ENCODE measurements at regions not wholly inside any gene's neighbourhood (a gene's known extent, or its start where the extent isn't known, plus 50 kb on each side); places are given as distances from the start of the nearest gene placed in this dataset.

DNA sequence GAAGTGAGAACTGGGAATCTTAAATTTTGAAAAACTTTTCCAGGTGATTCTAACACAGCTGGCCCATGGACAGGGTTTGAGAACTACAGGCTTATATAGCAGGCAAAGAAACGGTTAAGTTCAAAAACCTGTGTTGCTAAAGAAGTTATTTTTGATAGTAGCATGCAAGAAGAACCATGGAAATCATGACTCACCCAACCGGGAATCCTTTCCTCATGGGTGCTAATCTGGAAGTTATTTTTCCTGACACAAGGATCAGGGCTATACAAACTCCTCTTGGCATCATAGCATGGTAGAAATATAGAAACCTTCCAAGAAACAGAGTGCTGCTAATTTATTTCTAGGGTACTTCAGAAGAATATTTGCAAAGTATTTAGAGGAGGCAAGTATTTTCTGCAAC, 588.7 kb downstream of the CCER1 start:
- DNase-seq = no peak

DNA sequence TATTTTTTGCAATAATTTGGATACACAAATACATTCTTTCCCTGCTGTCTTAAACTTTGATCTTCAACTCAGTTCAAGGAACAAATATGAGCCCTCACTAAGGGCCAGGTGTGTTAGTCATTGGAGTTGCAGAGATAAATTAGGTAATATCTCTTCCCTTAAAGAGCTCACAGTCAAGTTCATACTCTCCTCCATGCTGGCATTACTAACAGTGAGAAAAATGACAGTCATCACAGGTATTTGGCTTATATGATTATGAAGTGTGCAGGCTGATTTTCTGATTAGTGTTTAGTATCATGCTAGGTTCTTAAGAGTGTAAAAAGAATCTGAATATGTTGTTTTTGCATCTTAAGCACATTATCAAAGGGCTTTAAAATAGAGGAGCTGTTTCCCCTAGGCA, 594.7 kb downstream of the CCER1 start:
- DNase-seq = no peak

GRCh38 chr12:90355711-90356355, 599.1 kb downstream of the CCER1 start:
- no peak for DNase-seq

- no peak for DNase-seq
These were observed 611.0 kb downstream of the CCER1 start for GRCh38 chr12:90343966-90344365.

- no peak for DNase-seq
These were observed 612.9 kb downstream of the CCER1 start for GRCh38 chr12:90342081-90342480.

DNA sequence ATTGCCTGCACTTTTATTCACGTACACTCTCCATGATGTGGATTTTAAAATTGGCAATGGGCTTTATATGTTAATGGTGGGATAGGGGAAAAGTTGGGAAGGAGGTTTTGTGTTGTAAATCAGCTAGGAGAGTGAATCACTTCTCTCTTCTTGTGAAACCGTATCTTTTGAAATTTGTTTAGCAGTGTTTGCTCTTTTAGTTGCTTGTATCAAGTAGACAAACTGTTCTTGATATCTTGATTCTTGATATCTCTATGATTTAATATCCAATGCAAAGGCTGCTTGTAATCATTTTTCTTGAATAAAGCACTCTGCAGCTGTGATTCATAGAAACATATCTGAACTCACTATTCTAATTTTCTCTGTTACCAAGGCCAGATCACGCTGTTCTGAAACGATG, 615.1 kb downstream of the CCER1 start:
- no peak for DNase-seq

GRCh38 chr12:90338365-90338764, 616.6 kb downstream of the CCER1 start:
- DNase-seq = no peak

- DNase-seq = no peak
These were observed 618.0 kb downstream of the CCER1 start for GRCh38 chr12:90337018-90337417.

DNA sequence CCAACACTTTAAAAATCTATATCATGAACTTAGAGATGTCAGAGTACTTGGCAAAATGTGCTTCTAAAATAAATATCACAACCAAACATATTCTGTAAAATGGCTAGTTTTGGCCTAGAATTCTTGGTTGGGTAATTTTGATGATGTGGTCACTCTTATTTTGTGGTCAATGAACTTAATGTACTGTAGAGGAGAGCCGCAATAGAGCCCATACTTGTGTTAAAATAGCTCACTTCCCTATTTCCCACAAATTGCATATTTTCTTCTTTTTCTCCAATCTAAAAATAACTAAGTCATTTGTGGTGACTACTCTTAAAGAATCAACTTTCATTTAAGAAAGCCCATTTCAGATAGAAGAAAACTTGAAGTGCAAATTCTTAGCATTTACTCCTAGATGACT, 619.4 kb downstream of the CCER1 start:
- no peak for DNase-seq

GRCh38 chr12:90333939-90334338, 621.0 kb downstream of the CCER1 start:
- no peak for DNase-seq

DNA sequence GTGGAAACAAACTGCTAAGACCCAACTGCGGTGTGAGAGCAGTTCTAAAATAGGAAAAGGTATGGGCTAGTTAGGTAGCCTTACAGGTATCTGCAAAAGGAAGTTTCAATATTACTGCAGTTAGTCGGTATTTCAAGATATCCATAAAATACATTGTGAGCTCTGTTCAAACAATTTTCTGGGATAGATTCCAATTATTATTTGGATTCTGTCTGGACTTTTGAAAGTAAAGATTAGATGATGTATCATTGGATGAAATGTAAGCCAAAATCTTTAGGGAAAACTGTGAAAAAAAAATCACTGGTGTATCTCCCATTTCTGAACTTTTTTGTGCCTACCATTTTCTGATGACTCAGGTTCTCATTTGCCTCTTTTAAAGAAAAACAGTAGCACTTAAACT, 621.6 kb downstream of the CCER1 start:
- DNase-seq = no peak

DNA sequence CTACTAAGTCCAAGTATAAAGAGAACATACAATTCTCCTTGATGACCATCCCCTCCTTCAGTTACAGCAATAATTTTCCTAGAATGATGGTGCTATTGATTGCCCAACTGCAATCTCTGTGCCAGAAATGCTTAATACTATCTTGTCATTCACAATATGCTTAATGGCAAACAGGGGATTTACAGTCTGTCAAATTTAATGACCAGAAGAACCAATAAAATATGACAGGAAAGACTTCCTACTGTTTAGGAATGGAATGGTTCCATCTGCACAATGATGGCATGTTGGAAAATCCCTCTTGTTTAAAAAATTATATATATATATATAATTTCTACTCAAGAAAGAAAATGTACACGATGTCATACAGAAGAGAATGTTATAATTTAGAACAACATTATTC, 623.2 kb downstream of the CCER1 start:
- no peak for DNase-seq

GRCh38 chr12:90331262-90331661, 622.6 kb upstream of the ATP2B1 start:
- no peak for DNase-seq

GRCh38 chr12:90327793-90328743, 619.4 kb upstream of the ATP2B1 start:
- no peak for DNase-seq

DNA sequence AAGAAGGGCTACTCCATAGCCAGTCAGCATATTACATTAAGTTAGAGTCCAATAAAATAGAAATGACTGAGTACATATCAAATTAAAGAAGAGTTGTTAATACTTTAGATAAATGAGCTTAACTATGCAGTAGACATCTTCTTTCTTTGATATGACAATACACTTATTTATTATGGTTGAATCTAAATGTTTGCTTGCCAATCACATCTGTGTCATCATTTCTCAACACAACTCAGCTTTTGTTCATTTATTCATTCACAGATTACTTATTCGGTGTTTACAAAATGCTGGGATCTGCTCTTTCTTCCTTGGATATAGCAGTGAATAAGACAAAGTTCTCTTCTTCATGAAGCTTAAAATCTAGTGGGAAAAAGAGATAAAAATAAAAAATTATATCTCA, 614.6 kb upstream of the ATP2B1 start:
- no peak for DNase-seq

GRCh38 chr12:90322006-90322405, 613.4 kb upstream of the ATP2B1 start:
- DNase-seq = no peak

DNA sequence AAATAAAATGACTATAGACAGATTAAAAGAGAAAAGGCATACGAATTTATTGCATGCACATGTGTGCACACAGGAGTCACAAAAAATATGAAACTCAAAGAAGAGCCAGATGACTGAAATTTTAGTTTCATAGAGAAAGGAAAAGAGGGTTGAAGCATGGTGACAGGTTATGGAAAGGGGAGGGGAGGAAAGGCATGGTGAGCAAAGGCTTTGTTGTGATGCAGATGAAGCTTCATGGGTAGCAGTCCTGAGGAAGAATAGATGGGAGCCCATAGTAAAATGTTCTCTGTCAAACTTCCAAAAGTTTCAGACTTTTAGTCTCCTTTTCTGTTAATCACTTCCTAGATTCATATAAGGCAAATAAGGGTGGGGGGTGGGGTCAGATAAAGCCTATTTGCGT, 612.7 kb upstream of the ATP2B1 start:
- DNase-seq = no peak

DNA sequence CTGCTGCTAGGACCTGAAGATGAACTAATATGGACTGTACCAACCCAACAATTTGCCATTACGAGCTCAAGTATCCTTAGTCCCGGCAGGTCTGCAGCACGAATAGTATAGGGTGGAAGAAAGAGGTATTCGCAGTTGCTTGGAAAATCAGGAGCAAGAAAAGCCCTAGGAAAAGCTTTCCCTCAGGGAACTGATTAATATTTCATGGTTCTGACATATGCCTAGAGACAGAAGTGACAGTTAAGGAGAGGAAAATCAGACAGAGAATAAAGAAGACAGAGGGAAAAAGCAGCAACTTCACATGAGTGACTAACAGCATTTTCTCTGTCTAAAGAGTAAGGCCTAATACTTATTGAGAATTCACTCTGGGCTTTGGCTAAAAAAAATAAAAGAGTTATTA, 602.9 kb upstream of the ATP2B1 start:
- no peak for DNase-seq

- no peak for DNase-seq
These were observed 596.7 kb upstream of the ATP2B1 start for GRCh38 chr12:90305379-90305778.

- no peak for DNase-seq
These were observed 595.6 kb upstream of the ATP2B1 start for GRCh38 chr12:90304231-90304630.

DNA sequence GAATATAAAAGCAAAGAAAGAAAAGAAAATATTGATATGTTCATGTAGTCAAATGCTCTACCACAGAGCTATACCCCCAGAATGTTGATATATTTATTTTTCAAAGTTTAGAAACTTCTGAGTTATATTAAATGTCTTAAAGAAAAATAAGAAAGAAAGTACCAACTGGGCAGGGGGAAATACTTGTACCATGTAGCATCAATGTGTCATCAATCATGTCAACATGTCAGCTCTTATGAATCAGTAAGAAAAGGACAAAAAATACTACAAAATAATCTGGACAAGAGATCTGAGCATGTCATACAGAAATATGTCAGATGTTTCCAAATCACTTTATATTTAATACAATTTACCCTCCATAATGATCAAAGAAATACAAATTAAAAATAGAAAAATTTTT, 595.1 kb upstream of the ATP2B1 start:
- DNase-seq = no peak

DNA sequence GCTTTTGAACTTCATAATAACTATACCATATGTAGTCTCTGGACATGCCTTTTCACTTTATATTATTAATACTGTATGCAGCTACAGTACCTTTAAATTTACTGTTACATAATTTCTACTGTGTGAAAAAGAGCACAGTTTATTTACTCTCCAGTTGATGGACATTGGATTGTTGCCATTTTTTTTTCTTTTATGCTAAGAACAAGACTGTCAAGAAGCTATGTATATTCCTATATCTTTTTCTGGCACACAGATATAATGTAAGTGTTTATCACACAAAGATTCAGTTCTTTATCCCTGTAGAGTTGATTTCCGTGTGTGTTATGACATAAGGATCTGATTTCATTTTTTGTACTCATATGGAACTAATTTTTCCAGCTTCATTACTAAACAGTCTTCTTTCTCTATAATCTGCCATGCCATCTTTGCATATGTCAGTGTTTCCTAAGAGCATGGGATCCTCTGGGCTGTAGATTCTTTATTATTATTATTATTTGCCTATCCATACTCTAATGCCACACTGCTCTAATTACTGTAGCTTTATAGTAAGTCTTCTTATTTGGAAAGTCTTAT, 593.0 kb upstream of the ATP2B1 start:
- no peak for DNase-seq

GRCh38 chr12:90301095-90301494, 592.5 kb upstream of the ATP2B1 start:
- DNase-seq = no peak

DNA sequence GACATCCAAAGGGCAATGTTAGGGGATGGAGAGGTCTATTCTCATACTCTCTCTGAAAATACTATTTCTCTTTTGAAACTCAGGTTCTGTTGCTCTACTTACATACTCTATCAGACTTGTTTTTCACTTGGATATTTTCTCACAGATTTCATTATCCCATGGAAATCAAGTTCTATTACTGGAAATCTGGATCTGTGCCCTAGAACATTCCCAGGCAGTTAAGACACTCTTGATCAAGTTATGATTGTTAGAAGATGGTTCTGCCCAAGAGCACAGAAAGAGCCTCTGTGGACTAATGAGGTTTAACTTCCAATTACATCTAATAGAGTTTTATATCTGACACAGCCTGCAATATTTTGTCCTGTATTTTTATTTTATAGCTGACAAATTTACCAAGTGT, 591.0 kb upstream of the ATP2B1 start:
- no peak for DNase-seq

All from activated gamma-delta T cell treated with Interleukin-2 at 50 U/mL for 16 hours (primary cell).